Gastrocnemius medialis (tissue), 4 donors: ENCODE measurements at regions not wholly inside any gene's neighbourhood (a gene's known extent, or its start where the extent isn't known, plus 50 kb on each side); places are given as distances from the start of the nearest gene placed in this dataset.

ENCODE experiments used
- POLR2A ChIP-seq, 2 donors: fragments of 450-650 bp; IDR thresholded peaks; one replicate each; pipeline ENCODE4 v1.6.1; 2017; ENCODE audit warnings: antibody characterized with exemption in 2 of 2, mild to moderate bottlenecking in 2 of 2, moderate library complexity in 2 of 2
- TF ChIP-seq, protein P1 (sequence below), 5 experiments: fragments of 450-650 bp in 3 of 5; fragments of 200-600 bp in 2 of 5; sonication (generic) in 2 of 5; IDR thresholded peaks in 4 of 5; conservative IDR thresholded peaks in 1 of 5; 1 replicate in 4 of 5; 2 replicates in 1 of 5; pipeline ENCODE4 v1.5.1; 2016 to 2019; ENCODE audit warnings: antibody characterized with exemption in 5 of 5, mild to moderate bottlenecking in 3 of 5, moderate library complexity in 3 of 5

DNA sequence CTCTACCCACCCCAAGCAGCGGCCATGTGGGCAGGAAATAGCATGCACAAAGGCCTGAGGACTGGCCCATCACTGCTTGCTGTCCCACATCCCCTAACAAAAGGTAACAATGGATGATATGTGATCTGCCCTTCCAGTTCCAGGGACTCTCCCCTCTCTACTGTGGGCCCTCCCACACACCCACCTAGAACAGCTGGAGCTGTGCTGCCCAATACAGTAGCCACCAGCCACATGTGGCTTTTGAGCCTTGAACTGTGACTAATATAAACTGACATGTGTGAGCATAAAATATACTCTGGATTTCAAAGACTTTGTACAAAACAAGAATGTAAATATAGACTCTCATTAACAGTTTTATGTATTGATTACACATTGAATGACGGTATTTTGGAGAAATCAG, 78.1 kb downstream of the C5orf15 start:
- TF ChIP-seq, protein P1, sequence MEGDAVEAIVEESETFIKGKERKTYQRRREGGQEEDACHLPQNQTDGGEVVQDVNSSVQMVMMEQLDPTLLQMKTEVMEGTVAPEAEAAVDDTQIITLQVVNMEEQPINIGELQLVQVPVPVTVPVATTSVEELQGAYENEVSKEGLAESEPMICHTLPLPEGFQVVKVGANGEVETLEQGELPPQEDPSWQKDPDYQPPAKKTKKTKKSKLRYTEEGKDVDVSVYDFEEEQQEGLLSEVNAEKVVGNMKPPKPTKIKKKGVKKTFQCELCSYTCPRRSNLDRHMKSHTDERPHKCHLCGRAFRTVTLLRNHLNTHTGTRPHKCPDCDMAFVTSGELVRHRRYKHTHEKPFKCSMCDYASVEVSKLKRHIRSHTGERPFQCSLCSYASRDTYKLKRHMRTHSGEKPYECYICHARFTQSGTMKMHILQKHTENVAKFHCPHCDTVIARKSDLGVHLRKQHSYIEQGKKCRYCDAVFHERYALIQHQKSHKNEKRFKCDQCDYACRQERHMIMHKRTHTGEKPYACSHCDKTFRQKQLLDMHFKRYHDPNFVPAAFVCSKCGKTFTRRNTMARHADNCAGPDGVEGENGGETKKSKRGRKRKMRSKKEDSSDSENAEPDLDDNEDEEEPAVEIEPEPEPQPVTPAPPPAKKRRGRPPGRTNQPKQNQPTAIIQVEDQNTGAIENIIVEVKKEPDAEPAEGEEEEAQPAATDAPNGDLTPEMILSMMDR (IDR thresholded peaks at IDR 0.05 in 4 of 5, conservative IDR thresholded peaks at IDR 0.05 in 1 of 5) = no peak
- TF ChIP-seq POLR2A (IDR thresholded peaks at IDR 0.05) = no peak
